Ishikawa (cell line): ENCODE measurements at regions not wholly inside any gene's neighbourhood (a gene's known extent, or its start where the extent isn't known, plus 50 kb on each side); places are given as distances from the start of the nearest gene placed in this dataset.

Experiments used
- CEBPB ChIP-seq: IDR thresholded peaks from 2 replicates; pipeline ENCODE4 v1.6.1; 2012
- CREB1 ChIP-seq: IDR thresholded peaks from 2 replicates; pipeline ENCODE4 v1.6.1; 2012; ENCODE audit warnings: low read depth
- EGR1 ChIP-seq: IDR thresholded peaks from 2 replicates; pipeline ENCODE4 v1.6.1; 2012
- EP300 ChIP-seq: IDR thresholded peaks from 2 replicates; pipeline ENCODE4 v1.6.1; 2012; ENCODE audit warnings: borderline replicate concordance
- FOXM1 ChIP-seq: IDR thresholded peaks from 2 replicates; pipeline ENCODE4 v1.6.1; 2012; ENCODE audit warnings: low read depth, borderline replicate concordance
- MAX ChIP-seq: IDR thresholded peaks from 2 replicates; pipeline ENCODE4 v1.6.1; 2012
- NFIC ChIP-seq: IDR thresholded peaks from 2 replicates; pipeline ENCODE4 v1.6.1; 2012
- RAD21 ChIP-seq: IDR thresholded peaks from 2 replicates; pipeline ENCODE4 v1.6.1; 2012; ENCODE audit warnings: low read depth
- TAF1 ChIP-seq: IDR thresholded peaks from 2 replicates; pipeline ENCODE4 v1.6.1; 2012; ENCODE audit warnings: low read depth, mild to moderate bottlenecking
- TCF12 ChIP-seq: IDR thresholded peaks from 2 replicates; pipeline ENCODE4 v1.6.1; 2012; ENCODE audit warnings: low read depth
- TEAD4 ChIP-seq: IDR thresholded peaks from 2 replicates; pipeline ENCODE4 v1.6.1; 2012
- USF1 ChIP-seq: IDR thresholded peaks from 2 replicates; pipeline ENCODE4 v1.6.1; 2012
- YY1 ChIP-seq: IDR thresholded peaks from 2 replicates; pipeline ENCODE4 v1.6.1; 2012; ENCODE audit warnings: low read depth
- ZBTB7A ChIP-seq: IDR thresholded peaks from 2 replicates; pipeline ENCODE4 v1.6.1; 2012; ENCODE audit warnings: low read depth
- TF ChIP-seq, protein P1 (sequence below): IDR thresholded peaks from 2 replicates; pipeline ENCODE4 v1.6.1; 2012; ENCODE audit warnings: low read depth, mild to moderate bottlenecking

DNA sequence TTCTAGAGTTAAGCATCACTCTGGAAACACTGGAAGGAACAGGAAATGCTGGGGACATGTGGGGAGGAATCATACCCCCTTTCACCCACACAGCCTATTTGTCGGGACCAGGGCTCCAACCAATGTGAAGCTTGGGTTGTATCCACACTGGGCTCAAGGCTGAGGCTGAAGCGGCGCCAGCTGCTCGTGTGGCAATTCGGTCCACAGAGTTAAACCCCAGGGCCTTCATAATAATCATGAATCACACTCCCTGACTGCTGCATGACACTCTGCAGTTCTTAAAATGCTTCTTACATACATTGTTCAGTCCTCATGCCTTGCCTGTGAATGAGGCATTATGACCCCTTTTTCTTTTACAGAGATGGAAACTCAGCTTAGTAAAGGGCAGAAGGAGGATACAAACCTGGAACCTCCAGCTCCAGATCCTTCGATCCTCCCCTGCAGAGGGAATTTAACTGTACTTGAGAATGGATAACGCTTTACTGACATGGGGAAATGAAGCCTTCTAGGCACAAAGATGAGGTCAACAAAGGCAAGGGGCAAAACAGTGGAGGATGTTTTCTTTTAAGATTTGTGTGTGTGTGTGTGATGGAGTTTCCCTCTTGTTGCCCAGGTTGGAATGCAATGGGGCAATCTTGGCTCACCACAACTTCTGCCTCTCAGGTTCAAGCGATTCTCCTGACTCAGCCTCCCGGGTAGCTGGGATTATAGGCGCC lies 72.7 kb downstream of the SOX9 start:
- TF ChIP-seq EGR1 (no peak), MAX (no peak), RAD21 (no peak), EP300 (no peak), TEAD4 (no peak), TAF1 (no peak), FOXM1 (no peak), TCF12 (no peak), CREB1 (no peak), CEBPB (no peak), YY1 (no peak), ZBTB7A (no peak)
- TF ChIP-seq, protein P1, sequence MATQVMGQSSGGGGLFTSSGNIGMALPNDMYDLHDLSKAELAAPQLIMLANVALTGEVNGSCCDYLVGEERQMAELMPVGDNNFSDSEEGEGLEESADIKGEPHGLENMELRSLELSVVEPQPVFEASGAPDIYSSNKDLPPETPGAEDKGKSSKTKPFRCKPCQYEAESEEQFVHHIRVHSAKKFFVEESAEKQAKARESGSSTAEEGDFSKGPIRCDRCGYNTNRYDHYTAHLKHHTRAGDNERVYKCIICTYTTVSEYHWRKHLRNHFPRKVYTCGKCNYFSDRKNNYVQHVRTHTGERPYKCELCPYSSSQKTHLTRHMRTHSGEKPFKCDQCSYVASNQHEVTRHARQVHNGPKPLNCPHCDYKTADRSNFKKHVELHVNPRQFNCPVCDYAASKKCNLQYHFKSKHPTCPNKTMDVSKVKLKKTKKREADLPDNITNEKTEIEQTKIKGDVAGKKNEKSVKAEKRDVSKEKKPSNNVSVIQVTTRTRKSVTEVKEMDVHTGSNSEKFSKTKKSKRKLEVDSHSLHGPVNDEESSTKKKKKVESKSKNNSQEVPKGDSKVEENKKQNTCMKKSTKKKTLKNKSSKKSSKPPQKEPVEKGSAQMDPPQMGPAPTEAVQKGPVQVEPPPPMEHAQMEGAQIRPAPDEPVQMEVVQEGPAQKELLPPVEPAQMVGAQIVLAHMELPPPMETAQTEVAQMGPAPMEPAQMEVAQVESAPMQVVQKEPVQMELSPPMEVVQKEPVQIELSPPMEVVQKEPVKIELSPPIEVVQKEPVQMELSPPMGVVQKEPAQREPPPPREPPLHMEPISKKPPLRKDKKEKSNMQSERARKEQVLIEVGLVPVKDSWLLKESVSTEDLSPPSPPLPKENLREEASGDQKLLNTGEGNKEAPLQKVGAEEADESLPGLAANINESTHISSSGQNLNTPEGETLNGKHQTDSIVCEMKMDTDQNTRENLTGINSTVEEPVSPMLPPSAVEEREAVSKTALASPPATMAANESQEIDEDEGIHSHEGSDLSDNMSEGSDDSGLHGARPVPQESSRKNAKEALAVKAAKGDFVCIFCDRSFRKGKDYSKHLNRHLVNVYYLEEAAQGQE, result no peak

DNA sequence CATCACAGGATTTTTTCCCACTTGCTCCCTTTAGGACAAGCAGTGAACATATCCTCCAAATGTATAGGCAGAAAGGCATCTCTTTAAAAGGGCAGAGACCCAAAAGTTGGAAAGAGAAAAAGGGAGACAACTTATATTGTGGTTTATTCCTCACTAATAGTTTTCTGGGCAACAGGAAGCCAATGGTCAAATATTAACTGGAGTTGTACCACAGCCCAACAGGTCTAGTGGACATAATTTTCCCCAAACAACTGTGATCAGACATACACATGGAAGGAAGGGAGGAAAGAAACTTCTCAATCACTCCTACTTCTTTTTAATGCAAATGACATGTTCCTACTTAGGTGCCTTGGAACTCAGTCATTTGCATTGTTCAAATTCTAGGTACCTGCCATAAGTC lies 78.4 kb downstream of the SOX9 start:
- TF ChIP-seq TCF12, result no peak
- TF ChIP-seq TAF1, result no peak
- TF ChIP-seq MAX, result no peak
- TF ChIP-seq YY1, result no peak

DNA sequence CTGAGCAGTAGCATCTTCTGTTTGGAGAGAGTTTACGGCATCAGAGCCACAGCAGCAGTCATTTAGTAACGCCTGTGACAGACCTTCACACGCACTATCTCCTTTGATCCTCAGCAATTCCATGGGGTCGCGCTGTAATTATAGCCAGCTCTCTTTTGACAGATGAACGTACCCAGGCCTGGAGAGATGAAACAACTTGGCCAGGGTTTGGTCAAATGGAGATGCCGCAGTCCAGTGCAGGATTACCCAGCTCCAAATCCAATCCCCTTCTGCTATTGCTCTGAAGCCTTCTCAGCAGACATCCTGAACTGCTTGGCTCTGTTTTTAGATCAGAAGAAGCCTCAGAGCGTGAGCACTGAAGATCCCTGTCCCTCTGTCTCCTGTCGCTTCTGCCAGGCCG lies 83.9 kb downstream of the SOX9 start:
- TF ChIP-seq TAF1, result no peak
- TF ChIP-seq TCF12, result no peak
- no peak for TF ChIP-seq USF1
- no peak for TF ChIP-seq EGR1
- TF ChIP-seq FOXM1, result no peak
- TF ChIP-seq CEBPB, result no peak
- no peak for TF ChIP-seq MAX
- TF ChIP-seq, protein P1, result no peak
- no peak for TF ChIP-seq ZBTB7A
- TF ChIP-seq TEAD4, result no peak
- TF ChIP-seq CREB1, result no peak
- no peak for TF ChIP-seq YY1
- TF ChIP-seq EP300, result no peak
- no peak for TF ChIP-seq RAD21
- no peak for TF ChIP-seq NFIC

DNA sequence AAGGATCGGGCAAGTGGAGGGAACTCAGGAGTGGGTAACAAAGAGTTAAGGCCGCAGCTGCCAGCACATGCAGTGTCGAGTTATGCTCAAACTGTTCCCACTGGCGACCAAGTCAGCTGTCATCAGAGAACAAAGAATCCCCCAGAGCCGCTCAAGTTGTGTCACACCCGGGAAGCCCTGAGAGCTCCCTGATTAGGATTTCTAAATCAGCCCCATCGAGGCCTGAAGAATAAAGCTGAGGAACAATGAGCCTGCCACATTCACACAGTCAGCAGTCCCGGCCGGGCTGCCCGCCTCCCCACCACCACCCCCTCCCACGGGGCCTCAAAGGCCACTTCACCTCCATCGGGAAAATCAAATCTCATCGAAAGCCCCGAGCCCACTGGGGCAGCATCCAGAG lies 84.5 kb downstream of the SOX9 start:
- TF ChIP-seq TEAD4, result no peak
- no peak for TF ChIP-seq ZBTB7A
- TF ChIP-seq USF1, result no peak
- TF ChIP-seq EGR1, result no peak
- no peak for TF ChIP-seq TAF1
- TF ChIP-seq NFIC, result no peak
- TF ChIP-seq CREB1, result no peak
- TF ChIP-seq, protein P1, result no peak
- TF ChIP-seq CEBPB, result no peak
- no peak for TF ChIP-seq EP300
- no peak for TF ChIP-seq FOXM1
- TF ChIP-seq TCF12, result no peak
- no peak for TF ChIP-seq MAX
